ENCODE measurements at regions not wholly inside any gene's neighbourhood (a gene's known extent, or its start where the extent isn't known, plus 50 kb on each side); places are given as distances from the start of the nearest gene placed in this dataset.

DNA sequence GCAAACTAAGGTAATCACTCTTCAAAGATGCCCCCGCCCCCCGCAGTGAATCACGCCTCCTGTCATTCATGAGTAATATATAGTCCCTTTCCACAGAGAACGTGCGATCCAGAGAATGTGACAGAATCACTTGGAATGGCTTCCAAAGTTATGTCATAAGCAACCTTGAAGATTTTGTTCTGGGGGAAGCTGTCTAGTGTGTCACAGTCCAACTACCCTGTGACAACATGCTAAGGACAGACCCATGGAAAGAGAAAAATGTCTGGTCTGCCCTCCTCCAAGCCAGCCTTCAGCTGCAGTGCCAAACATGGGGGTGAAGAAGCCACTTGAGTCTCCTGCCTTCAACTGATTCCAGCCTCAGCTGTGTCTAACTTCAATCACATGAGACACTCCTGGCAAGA is 259.1 kb downstream of the SS18 start (continued):
- TF ChIP-seq NANOG (IDR thresholded peaks at IDR 0.05; ENCODE audit: borderline replicate concordance): no peak
- no peak for TF ChIP-seq CREB1 (CRISPR knock-in tag; IDR thresholded peaks at IDR 0.05; ENCODE audit: low read depth)
- TF ChIP-seq, protein P1, sequence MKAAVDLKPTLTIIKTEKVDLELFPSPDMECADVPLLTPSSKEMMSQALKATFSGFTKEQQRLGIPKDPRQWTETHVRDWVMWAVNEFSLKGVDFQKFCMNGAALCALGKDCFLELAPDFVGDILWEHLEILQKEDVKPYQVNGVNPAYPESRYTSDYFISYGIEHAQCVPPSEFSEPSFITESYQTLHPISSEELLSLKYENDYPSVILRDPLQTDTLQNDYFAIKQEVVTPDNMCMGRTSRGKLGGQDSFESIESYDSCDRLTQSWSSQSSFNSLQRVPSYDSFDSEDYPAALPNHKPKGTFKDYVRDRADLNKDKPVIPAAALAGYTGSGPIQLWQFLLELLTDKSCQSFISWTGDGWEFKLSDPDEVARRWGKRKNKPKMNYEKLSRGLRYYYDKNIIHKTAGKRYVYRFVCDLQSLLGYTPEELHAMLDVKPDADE (IDR thresholded peaks at IDR 0.05): no peak
- TF ChIP-seq POLR2AphosphoS5 (IDR thresholded peaks at IDR 0.05; ENCODE audit: low read depth): no peak
- no peak for TF ChIP-seq STAT1 (IDR thresholded peaks at IDR 0.05; ENCODE audit: unreplicated experiment)
- TF ChIP-seq EZH2 (IDR thresholded peaks at IDR 0.05; ENCODE audit: low read depth, unreplicated experiment): no peak
- no peak for TF ChIP-seq JUNB (IDR thresholded peaks at IDR 0.05; ENCODE audit: unreplicated experiment)

GRCh38 chr18:25830787-25831186 is 259.6 kb downstream of the SS18 start:
- no peak overlapping the region for H2AFZ ChIP-seq
- Mint-ChIP-seq H3K4me1 (no peaks in the 10 kb centered on the region; the same call in 2 of the 3 replicates), H3K36me3 (ENCODE audit: low read depth) (no peaks in the 10 kb centered on the region), H3K27ac (no peak overlapping the region), H3K27me3 (ENCODE audit: insufficient read depth, low read depth, poor library complexity) (no peaks in the 10 kb centered on the region), H3K4me3 (no peak overlapping the region), H3K9me3 (no peaks in the 10 kb centered on the region)
- H3K4me2 ChIP-seq: no peak overlapping the region
- DNase-seq (ENCODE audit: low spot score) (no peak), ATAC-seq (no peak)
- no peaks in the 10 kb centered on the region for H4K20me1 ChIP-seq (replicated peaks; ENCODE audit: insufficient read depth)
- H3K79me2 ChIP-seq (replicated peaks; ENCODE audit: insufficient read depth): no peaks in the 10 kb centered on the region
- TF ChIP-seq NANOG (IDR thresholded peaks at IDR 0.05; ENCODE audit: borderline replicate concordance): no peak
- TF ChIP-seq ZNF331 (CRISPR knock-in tag; IDR thresholded peaks at IDR 0.05; ENCODE audit: low read depth): no peak
- TF ChIP-seq EZH2 (IDR thresholded peaks at IDR 0.05; ENCODE audit: low read depth, unreplicated experiment): no peak
- no peak for TF ChIP-seq ZNF114 (CRISPR knock-in tag; IDR thresholded peaks at IDR 0.05)
- TF ChIP-seq, protein P1 (IDR thresholded peaks at IDR 0.05): no peak
- TF ChIP-seq JUNB (IDR thresholded peaks at IDR 0.05; ENCODE audit: unreplicated experiment): no peak
- no peaks in the 10 kb centered on the region for H3K27me3 ChIP-seq (ENCODE audit: insufficient read depth)
- H3K36me3 ChIP-seq (ENCODE audit: insufficient read depth): no peaks in the 10 kb centered on the region
- H3F3A ChIP-seq (replicated peaks; ENCODE audit: low read depth): no peaks in the 10 kb centered on the region
- no peak overlapping the region for H3K4me3 ChIP-seq
- H3K4me1 ChIP-seq (ENCODE audit: insufficient read depth): no peaks in the 10 kb centered on the region; the same call in 1 of the 2 replicates
- no peaks in the 10 kb centered on the region for H3K9me2 ChIP-seq (ENCODE audit: insufficient read depth)
- no peak overlapping the region for H3K27ac ChIP-seq (ENCODE audit: low read depth)

DNA sequence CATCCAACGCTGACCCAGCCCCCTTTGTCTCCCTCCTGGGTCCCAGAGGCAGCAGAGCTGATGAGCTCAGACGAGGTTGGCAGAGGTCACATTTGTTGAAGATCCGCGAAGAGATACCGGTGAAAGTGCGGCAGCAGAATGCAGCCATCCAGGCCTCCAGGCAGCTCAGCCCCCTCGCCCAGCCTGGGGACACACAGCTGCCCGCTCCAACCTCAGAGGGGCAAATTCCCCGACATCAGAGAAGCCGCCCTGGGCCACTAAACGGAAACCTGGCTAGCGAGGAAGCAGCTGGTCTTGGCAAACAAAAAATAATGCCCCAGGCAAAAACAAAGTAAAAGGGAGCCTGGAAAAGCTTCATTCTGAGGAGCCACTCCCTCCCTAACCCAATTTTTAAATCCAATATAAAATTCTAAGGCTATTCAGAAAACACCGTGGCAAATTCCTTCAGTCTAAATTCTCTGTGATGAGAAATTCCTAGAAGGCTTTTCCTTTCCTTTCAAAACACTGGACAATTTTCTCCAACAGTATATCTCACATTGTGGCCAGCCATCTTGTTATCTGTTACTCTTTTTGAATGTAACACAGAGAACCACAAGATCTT is 262.4 kb downstream of the SS18 start:
- Histone ChIP-seq H3K36me3 (ENCODE audit: insufficient read depth) (no peaks in the 10 kb centered on the region), H2AFZ (peak overlapping the region; percentile 90), H3K4me2 (no peak overlapping the region), H3K9me2 (ENCODE audit: insufficient read depth) (no peaks in the 10 kb centered on the region), H3K79me2 (replicated peaks; ENCODE audit: insufficient read depth) (no peaks in the 10 kb centered on the region), H3K4me1 (ENCODE audit: insufficient read depth) (no peaks in the 10 kb centered on the region; the same call in 1 of the 2 replicates), H3K27ac (ENCODE audit: low read depth) (no peak overlapping the region), H3F3A (replicated peaks; ENCODE audit: low read depth) (no peaks in the 10 kb centered on the region), H3K27me3 (ENCODE audit: insufficient read depth) (no peaks in the 10 kb centered on the region), H3K4me3 (no peak overlapping the region), H4K20me1 (replicated peaks; ENCODE audit: insufficient read depth) (no peaks in the 10 kb centered on the region)
- ATAC-seq: peak; percentile 35
- Mint-ChIP-seq H3K27me3 (ENCODE audit: insufficient read depth, low read depth, poor library complexity) (peaks cover 2% of the 10 kb centered on the region), H3K9me3 (no peaks in the 10 kb centered on the region), H3K27ac (no peak overlapping the region), H3K4me1 (no peaks in the 10 kb centered on the region; the same call in 2 of the 3 replicates), H3K4me3 (no peak overlapping the region), H3K36me3 (ENCODE audit: low read depth) (no peaks in the 10 kb centered on the region)
- peak; percentile 34 for DNase-seq (ENCODE audit: low spot score)
- TF ChIP-seq, protein P1 (IDR thresholded peaks at IDR 0.05): no peak
- TF ChIP-seq ZNF331 (CRISPR knock-in tag; IDR thresholded peaks at IDR 0.05; ENCODE audit: low read depth): no peak
- no peak for TF ChIP-seq ZNF114 (CRISPR knock-in tag; IDR thresholded peaks at IDR 0.05)

Data from GM23338 (cell line).